ENCODE measurements at regions not wholly inside any gene's neighbourhood (a gene's known extent, or its start where the extent isn't known, plus 50 kb on each side); places are given as distances from the start of the nearest gene placed in this dataset.

DNA sequence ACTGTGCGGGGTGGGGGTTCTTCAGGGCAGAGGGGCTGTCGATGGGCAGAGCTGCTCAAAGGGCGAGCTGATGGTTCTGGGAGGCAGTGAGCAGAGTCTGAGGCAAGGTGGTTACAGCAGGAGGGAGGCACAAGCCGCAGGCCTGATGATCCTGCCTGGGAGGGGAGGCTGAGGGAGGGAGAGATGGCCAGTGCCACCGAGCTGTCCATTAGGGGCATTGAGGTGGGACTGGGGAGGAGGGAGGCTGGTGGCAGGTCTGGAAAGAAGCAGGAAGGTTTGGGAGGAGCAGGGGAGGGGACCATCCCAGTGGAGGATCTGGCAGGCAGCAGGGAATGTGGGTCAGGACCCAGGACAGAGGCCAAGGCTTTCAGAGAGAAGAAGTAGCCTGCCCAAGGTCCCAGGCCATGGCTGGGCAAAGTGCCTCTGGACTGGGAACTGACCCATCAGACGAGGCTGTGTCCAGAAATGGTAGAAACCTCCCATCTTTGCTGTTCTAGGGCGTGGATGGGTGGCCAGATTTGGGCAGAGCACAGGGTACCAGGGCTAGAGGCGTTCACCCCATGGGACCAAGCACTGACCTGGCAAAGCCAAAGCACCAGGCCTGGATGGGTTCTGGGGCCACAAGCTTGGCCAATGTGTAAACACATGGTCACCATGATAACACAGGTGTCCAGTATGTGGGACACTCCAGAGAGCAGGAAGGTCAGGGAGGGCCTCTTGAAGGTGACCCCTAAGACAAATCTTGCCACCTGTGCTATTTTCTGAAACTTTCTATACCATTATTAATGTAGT, 55.5 kb downstream of the INHBB start:
- no peak for DNase-seq (ENCODE audit: low read depth, low spot score)
- in situ Hi-C loops (cut with HindIII; ENCODE audit: low sequenced_read_pairs), result no loop called here
- H3K4me3 ChIP-seq (ENCODE audit: low read depth, low read length), result no peak overlapping the region
- TF ChIP-seq, protein P1, sequence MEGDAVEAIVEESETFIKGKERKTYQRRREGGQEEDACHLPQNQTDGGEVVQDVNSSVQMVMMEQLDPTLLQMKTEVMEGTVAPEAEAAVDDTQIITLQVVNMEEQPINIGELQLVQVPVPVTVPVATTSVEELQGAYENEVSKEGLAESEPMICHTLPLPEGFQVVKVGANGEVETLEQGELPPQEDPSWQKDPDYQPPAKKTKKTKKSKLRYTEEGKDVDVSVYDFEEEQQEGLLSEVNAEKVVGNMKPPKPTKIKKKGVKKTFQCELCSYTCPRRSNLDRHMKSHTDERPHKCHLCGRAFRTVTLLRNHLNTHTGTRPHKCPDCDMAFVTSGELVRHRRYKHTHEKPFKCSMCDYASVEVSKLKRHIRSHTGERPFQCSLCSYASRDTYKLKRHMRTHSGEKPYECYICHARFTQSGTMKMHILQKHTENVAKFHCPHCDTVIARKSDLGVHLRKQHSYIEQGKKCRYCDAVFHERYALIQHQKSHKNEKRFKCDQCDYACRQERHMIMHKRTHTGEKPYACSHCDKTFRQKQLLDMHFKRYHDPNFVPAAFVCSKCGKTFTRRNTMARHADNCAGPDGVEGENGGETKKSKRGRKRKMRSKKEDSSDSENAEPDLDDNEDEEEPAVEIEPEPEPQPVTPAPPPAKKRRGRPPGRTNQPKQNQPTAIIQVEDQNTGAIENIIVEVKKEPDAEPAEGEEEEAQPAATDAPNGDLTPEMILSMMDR (IDR thresholded peaks at IDR 0.05; ENCODE audit: low read depth, low read length), result no peak

- H3K4me3 ChIP-seq (ENCODE audit: low read depth, low read length), result no peak overlapping the region
- TF ChIP-seq, protein P1 (IDR thresholded peaks at IDR 0.05; ENCODE audit: low read depth, low read length), result no peak
- in situ Hi-C loops (cut with HindIII; ENCODE audit: low sequenced_read_pairs), result no loop called here
- DNase-seq (ENCODE audit: low read depth, low spot score), result no peak
These were observed 56.1 kb downstream of the INHBB start for GRCh38 chr2:120402067-120402433.

DNA sequence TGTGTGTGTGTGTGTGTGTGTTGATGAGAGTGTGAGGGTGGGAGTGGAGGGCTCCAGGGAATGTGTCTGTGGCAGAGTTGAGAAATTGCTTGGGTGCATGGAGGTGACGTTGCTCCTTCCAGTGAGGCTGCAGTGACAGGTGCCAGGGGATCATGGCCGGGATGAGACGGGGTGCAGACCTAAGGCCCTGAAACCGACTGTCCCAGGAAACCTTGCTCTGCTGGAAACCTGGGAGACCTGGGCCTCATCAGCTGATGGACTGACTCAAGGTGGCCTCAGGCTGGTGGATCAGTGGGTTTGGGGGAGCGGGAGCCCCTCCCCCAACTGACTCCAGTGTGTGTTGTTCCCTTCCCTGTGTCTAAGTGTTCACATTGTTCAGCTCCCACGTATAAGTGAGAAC, 56.6 kb downstream of the INHBB start:
- H3K4me3 ChIP-seq (ENCODE audit: low read depth, low read length), result no peak overlapping the region
- DNase-seq (ENCODE audit: low read depth, low spot score), result no peak
- TF ChIP-seq, protein P1 (IDR thresholded peaks at IDR 0.05; ENCODE audit: low read depth, low read length), result no peak
- in situ Hi-C loops (cut with HindIII; ENCODE audit: low sequenced_read_pairs), result no loop called here

DNA sequence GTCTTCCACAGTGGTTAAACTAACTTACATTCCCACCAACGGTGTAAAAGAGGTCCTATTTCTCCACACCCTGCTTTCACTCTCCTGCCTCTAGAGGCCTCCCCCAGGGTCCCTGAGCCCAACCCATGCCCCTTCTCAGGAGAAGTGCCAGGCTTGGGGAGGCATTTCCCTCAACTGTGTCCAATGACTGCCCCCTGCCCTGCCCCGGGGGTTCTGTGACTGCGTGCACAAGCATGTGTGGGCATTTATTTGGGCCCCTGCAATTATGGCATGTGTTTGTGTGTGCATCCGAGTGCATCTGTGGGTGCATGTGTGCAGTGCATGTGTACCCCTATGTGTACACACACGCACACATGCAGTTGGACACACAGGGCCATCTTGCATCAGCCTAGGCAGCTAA, 57.3 kb downstream of the INHBB start:
- no peak overlapping the region for H3K4me3 ChIP-seq (ENCODE audit: low read depth, low read length)
- TF ChIP-seq, protein P1 (IDR thresholded peaks at IDR 0.05; ENCODE audit: low read depth, low read length), result no peak
- DNase-seq (ENCODE audit: low read depth, low spot score), result no peak
- in situ Hi-C loops (cut with HindIII; ENCODE audit: low sequenced_read_pairs), result no loop called here

GRCh38 chr2:120403676-120404075, 57.7 kb downstream of the INHBB start:
- TF ChIP-seq, protein P1 (IDR thresholded peaks at IDR 0.05; ENCODE audit: low read depth, low read length), result no peak
- in situ Hi-C loops (cut with HindIII; ENCODE audit: low sequenced_read_pairs), result no loop called here
- H3K4me3 ChIP-seq (ENCODE audit: low read depth, low read length), result no peak overlapping the region
- no peak for DNase-seq (ENCODE audit: low read depth, low spot score)

DNA sequence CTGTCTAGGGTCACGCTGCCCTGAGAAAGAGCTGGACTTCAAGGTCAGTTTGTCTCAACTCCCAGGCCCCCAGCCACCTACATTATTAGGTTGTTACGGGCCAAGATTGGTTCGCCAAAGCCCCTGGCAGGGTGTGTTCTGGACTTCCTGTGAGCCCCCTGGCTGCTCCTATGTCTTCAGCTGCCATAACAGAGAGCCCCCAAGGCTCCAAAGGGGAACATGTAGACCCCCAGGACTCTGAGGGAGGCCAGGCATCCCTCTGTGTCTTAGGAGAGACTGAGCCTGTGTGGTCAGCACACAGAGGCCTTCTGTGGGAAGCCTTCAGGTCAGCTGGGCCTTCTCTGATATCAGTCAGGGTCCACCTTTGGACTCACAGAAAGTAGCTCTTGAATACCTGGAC, 58.3 kb downstream of the INHBB start:
- in situ Hi-C loops (cut with HindIII; ENCODE audit: low sequenced_read_pairs), result no loop called here
- TF ChIP-seq, protein P1 (IDR thresholded peaks at IDR 0.05; ENCODE audit: low read depth, low read length), result no peak
- no peak for DNase-seq (ENCODE audit: low read depth, low spot score)

More for the DNA sequence above, 58.3 kb downstream of the INHBB start:
- H3K4me3 ChIP-seq (ENCODE audit: low read depth, low read length), result no peak overlapping the region

Data from astrocyte of the spinal cord (primary cell).